LNCAP (cell line): ENCODE measurements at regions not wholly inside any gene's neighbourhood (a gene's known extent, or its start where the extent isn't known, plus 50 kb on each side); places are given as distances from the start of the nearest gene placed in this dataset.

Experiments used
- CTCF ChIP-seq: fragments of 450-650 bp; IDR thresholded peaks from 2 replicates; pipeline ENCODE4 v1.5.1; 2017; ENCODE audit warnings: mild to moderate bottlenecking

- TF ChIP-seq CTCF: no peak
Measured at GRCh38 chr5:44708602-44709001, 100.1 kb upstream of the MRPS30 start.

- no peak for TF ChIP-seq CTCF
Measured at GRCh38 chr5:44707721-44708120, 101.0 kb upstream of the MRPS30 start.

GRCh38 chr5:44697025-44697424, 111.7 kb upstream of the MRPS30 start:
- no peak for TF ChIP-seq CTCF

GRCh38 chr5:44695259-44695658, 113.5 kb upstream of the MRPS30 start:
- no peak for TF ChIP-seq CTCF

GRCh38 chr5:44691802-44692201, 116.9 kb upstream of the MRPS30 start:
- no peak for TF ChIP-seq CTCF

GRCh38 chr5:44681906-44682305, 126.8 kb upstream of the MRPS30 start:
- no peak for TF ChIP-seq CTCF

- TF ChIP-seq CTCF: no peak
Measured at GRCh38 chr5:44679214-44679613, 129.5 kb upstream of the MRPS30 start.

- TF ChIP-seq CTCF: no peak
Measured at GRCh38 chr5:44675296-44675695, 133.5 kb upstream of the MRPS30 start.
